Mammary epithelial cell (primary cell): ENCODE measurements at regions not wholly inside any gene's neighbourhood (a gene's known extent, or its start where the extent isn't known, plus 50 kb on each side); places are given as distances from the start of the nearest gene placed in this dataset.

Experiments used
- CTCF ChIP-seq, 2 donors: IDR thresholded peaks in 1 of 2; conservative IDR thresholded peaks in 1 of 2; 2 replicates each; pipeline ENCODE4 v1.5.1; 2011 to 2012; ENCODE audit warnings: inconsistent platforms in 2 of 2, low read length in 2 of 2, mild to moderate bottlenecking in 2 of 2, control low read depth in 1 of 2, low read depth in 1 of 2; ENCODE audit not compliant: insufficient read depth in 1 of 2; ENCODE audit errors: extremely low read depth in 1 of 2
- EZH2 ChIP-seq: IDR thresholded peaks from 2 replicates; pipeline ENCODE4 v1.6.1; 2012; ENCODE audit warnings: low read length, inconsistent platforms, borderline replicate concordance

GRCh38 chr12:75965661-75966060 is 65.9 kb downstream of the PHLDA1 start:
- TF ChIP-seq CTCF (conservative IDR thresholded peaks at IDR 0.05 in 1 of 2, IDR thresholded peaks at IDR 0.05 in 1 of 2; ENCODE audit: extremely low read depth in 1 of 2, insufficient read depth in 1 of 2, low read depth in 1 of 2, low read length in 2 of 2): no peak
- no peak for TF ChIP-seq EZH2
